ENCODE measurements at regions not wholly inside any gene's neighbourhood (a gene's known extent, or its start where the extent isn't known, plus 50 kb on each side); places are given as distances from the start of the nearest gene placed in this dataset.

- TF ChIP-seq POLR2A (IDR thresholded peaks at IDR 0.05; ENCODE audit: control extremely low read depth in 1 of 2, low read depth in 2 of 2, low read length in 2 of 2), result no peak
- TF ChIP-seq GTF2F1 (IDR thresholded peaks at IDR 0.05; ENCODE audit: borderline replicate concordance, low read depth, low read length), result no peak
- no peak for TF ChIP-seq CTCF (IDR thresholded peaks at IDR 0.05; ENCODE audit: control extremely low read depth in 1 of 3, insufficient read depth in 1 of 3, low read depth in 1 of 3, low read length in 3 of 3)
Observed at GRCh38 chr2:172333235-172333977, 94.0 kb upstream of the ITGA6 start.
